HEK293 (cell line): ENCODE measurements at regions not wholly inside any gene's neighbourhood (a gene's known extent, or its start where the extent isn't known, plus 50 kb on each side); places are given as distances from the start of the nearest gene placed in this dataset.
"Not testable (repeated sequence)": the region's sequence is repeated elsewhere in the genome, so short reads cannot be mapped to it uniquely, and the experiment has no call there.

ENCODE experiments used
- CTCF ChIA-PET: fragments of 350-600 bp; formaldehyde crosslinking; extraction: SDS; loops from one replicate; lab custom pipeline; 2021; ENCODE audit warnings: antibody characterized with exemption; lab: Yijun Ruan, JAX
- POLR2A ChIA-PET: fragments of 300-600 bp; formaldehyde crosslinking; extraction: SDS; loops from one replicate; lab custom pipeline; 2020; ENCODE audit warnings: antibody characterized with exemption, inconsistent platforms; lab: Yijun Ruan, JAX
- H3K27ac ChIP-seq: fragments of 200-500 bp; sonication (Bioruptor generic); 2 replicates; pipeline ENCODE4 v1.5.1; 2014; ENCODE audit warnings: low read depth, low read length, control low read depth, inconsistent platforms; ENCODE audit errors: extremely low read depth
- H3K36me3 ChIP-seq, 2 experiments: fragments of 200-500 bp in 1 of 2; sonication (Bioruptor generic) in 1 of 2; 1 replicate in 1 of 2; 2 replicates in 1 of 2; pipeline ENCODE4 v1.5.1; 2014 to 2017; ENCODE audit warnings: inconsistent platforms in 2 of 2, low read length in 2 of 2; ENCODE audit not compliant: control insufficient read depth in 2 of 2, insufficient read depth in 1 of 2
- H3K4me1 ChIP-seq: fragments of 200-500 bp; sonication (Bioruptor generic); 2 replicates; pipeline ENCODE4 v1.5.1; 2014; ENCODE audit warnings: mild to moderate bottlenecking, low read length, inconsistent platforms; ENCODE audit not compliant: control insufficient read depth, insufficient read depth
- H3K4me3 ChIP-seq: 2 replicates; pipeline ENCODE4 v1.5.1; 2011; ENCODE audit warnings: low read depth, mild to moderate bottlenecking, control low read depth, low read length, moderate library complexity
- H3K9me3 ChIP-seq: fragments of 200-500 bp; sonication (Bioruptor generic); 2 replicates; pipeline ENCODE4 v1.5.1; 2014; ENCODE audit warnings: low read depth, low read length, inconsistent platforms; ENCODE audit not compliant: control insufficient read depth, insufficient read depth
- BCL11A ChIP-seq: fragments of 450-650 bp; formaldehyde crosslinking; IDR thresholded peaks from 2 replicates; pipeline ENCODE4 v1.5.1; 2016; ENCODE audit warnings: low read depth, missing biosample characterization, missing genetic modification characterization
- GLIS1 ChIP-seq: fragments of 450-650 bp; formaldehyde crosslinking; IDR thresholded peaks from 2 replicates; pipeline ENCODE4 v1.5.1; 2016; ENCODE audit warnings: missing biosample characterization, missing genetic modification characterization
- GLIS2 ChIP-seq: fragments of 450-650 bp; formaldehyde crosslinking; IDR thresholded peaks from 2 replicates; pipeline ENCODE4 v1.5.1; 2016; ENCODE audit warnings: missing biosample characterization, missing genetic modification characterization
- ZBTB17 ChIP-seq: fragments of 450-650 bp; formaldehyde crosslinking; IDR thresholded peaks from 2 replicates; pipeline ENCODE4 v1.5.1; 2016; ENCODE audit warnings: missing biosample characterization, missing genetic modification characterization
- ZNF335 ChIP-seq: fragments of 450-650 bp; formaldehyde crosslinking; conservative IDR thresholded peaks from 2 replicates; pipeline ENCODE4 v1.5.1; 2016; ENCODE audit warnings: missing biosample characterization, missing genetic modification characterization
- ZNF510 ChIP-seq: fragments of 450-650 bp; formaldehyde crosslinking; IDR thresholded peaks from 2 replicates; pipeline ENCODE4 v1.5.1; 2018; ENCODE audit warnings: mild to moderate bottlenecking, missing genetic modification characterization, missing biosample characterization; ENCODE audit not compliant: insufficient replicate concordance

- CTCF ChIA-PET, H3K4me1 ChIP-seq, H3K36me3 ChIP-seq, POLR2A ChIA-PET, H3K27ac ChIP-seq, H3K9me3 ChIP-seq: not testable (repeated sequence)
- TF ChIP-seq ZNF335 (tag by site-specific recombination): peak; percentile 62
- H3K4me3 ChIP-seq: peak overlapping the region; percentile 39
Measured at GRCh38 chr20:25853718-25854388, 157.2 kb upstream of the ZNF337 start.

GRCh38 chr20:25852968-25853717 is 156.5 kb upstream of the ZNF337 start:
- H3K36me3 ChIP-seq, H3K9me3 ChIP-seq, H3K27ac ChIP-seq, H3K4me1 ChIP-seq, POLR2A ChIA-PET, CTCF ChIA-PET: not testable (repeated sequence)
- peak overlapping the region; percentile 39; the same call in 1 of the 2 replicates for H3K4me3 ChIP-seq

DNA sequence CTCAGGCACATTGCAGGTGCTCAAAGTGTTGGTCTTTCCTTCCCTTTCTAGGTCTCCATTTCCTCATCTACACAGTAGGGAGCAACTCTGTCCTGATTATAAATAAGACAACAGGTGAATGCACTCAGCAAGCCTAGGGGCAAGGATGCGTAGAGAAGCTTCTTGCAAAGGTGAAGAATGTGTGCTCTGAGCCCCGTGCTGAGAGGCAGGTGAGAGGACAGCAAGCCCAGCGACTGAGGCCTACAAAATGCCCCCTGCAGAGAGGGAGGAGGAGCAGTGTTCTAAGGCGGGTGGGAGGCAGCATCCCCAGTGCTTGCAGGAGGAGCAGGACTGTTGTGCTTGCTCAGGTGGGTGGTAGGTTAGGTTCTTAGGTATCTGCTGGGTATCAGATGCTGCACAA is 153.5 kb upstream of the ZNF337 start:
- H3K4me3 ChIP-seq, H3K4me1 ChIP-seq, H3K27ac ChIP-seq, POLR2A ChIA-PET, H3K36me3 ChIP-seq, H3K9me3 ChIP-seq, CTCF ChIA-PET: not testable (repeated sequence)
- TF ChIP-seq GLIS1 (tag by site-specific recombination): peak; percentile 33; the same call in 1 of the 2 replicates

GRCh38 chr20:25848222-25848621 is 151.6 kb upstream of the ZNF337 start:
- H3K4me1 ChIP-seq: no peaks in the 10 kb centered on the region
- TF ChIP-seq BCL11A (tag by site-specific recombination) (no peak), ZNF510 (tag by site-specific recombination) (no peak), GLIS2 (no peak), ZBTB17 (no peak)
- H3K36me3 ChIP-seq: no peaks in the 10 kb centered on the region
- POLR2A ChIA-PET: no interaction called here
- CTCF ChIA-PET: no interaction called here
- no peaks in the 10 kb centered on the region for H3K9me3 ChIP-seq
- H3K4me3 ChIP-seq: no peak overlapping the region
- no peak overlapping the region for H3K27ac ChIP-seq

- H3K4me1 ChIP-seq, H3K36me3 ChIP-seq, POLR2A ChIA-PET, CTCF ChIA-PET, H3K9me3 ChIP-seq, H3K27ac ChIP-seq, H3K4me3 ChIP-seq: not testable (repeated sequence)
Measured at GRCh38 chr20:25844640-25845039, 148.0 kb upstream of the ZNF337 start.

DNA sequence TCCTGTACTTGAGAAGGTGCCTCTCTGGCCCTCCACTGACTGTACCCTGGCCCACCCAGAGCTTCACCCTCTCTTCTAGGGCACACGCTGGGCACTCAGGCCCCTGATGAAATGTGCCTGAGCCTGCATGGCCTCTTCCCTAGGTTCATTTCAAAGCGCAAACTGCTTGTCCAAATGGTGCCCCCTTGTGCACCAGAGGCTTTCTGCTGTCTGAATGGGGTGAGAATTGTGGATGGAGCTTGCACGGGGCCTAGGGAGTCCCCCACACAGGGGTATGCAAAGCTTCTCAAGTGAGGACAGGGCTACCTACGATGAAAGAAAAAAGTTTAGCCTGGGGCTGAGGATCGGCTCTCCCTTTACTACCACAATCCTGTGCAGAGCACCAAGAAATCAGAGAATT is 116.9 kb upstream of the ZNF337 start:
- H3K27ac ChIP-seq, H3K9me3 ChIP-seq, H3K4me1 ChIP-seq, H3K4me3 ChIP-seq, POLR2A ChIA-PET, CTCF ChIA-PET, H3K36me3 ChIP-seq: not testable (repeated sequence)

- H3K36me3 ChIP-seq, H3K27ac ChIP-seq, CTCF ChIA-PET, H3K4me3 ChIP-seq, H3K9me3 ChIP-seq, POLR2A ChIA-PET, H3K4me1 ChIP-seq: not testable (repeated sequence)
Measured at GRCh38 chr20:25798174-25798993, 101.7 kb upstream of the ZNF337 start.

DNA sequence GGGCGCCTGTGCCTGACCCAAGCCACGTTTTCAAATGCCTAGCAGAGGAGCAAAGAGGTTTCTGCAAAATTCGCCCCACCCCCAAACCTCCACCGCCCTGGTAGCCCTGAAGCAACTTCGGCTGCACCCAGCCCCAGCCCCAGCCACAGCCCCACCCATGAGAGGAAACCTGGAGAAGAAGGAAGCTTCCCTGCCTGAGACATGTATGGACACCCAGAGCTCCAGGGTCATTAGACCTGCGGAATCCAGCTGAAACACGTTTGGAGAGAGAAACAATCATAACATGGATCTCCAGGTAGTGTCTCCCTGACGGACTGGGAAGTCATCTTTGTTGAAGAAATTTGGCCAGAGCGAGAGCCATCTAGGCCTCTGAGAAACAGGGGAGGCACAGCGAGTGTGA is 100.4 kb upstream of the ZNF337 start:
- H3K27ac ChIP-seq, CTCF ChIA-PET, H3K4me3 ChIP-seq, H3K9me3 ChIP-seq, POLR2A ChIA-PET, H3K36me3 ChIP-seq, H3K4me1 ChIP-seq: not testable (repeated sequence)

- POLR2A ChIA-PET, H3K27ac ChIP-seq, H3K4me3 ChIP-seq, CTCF ChIA-PET, H3K4me1 ChIP-seq, H3K9me3 ChIP-seq, H3K36me3 ChIP-seq: not testable (repeated sequence)
Measured at GRCh38 chr20:25777241-25777640, 80.6 kb upstream of the ZNF337 start.
